HEK293T (cell line): ENCODE measurements at regions not wholly inside any gene's neighbourhood (a gene's known extent, or its start where the extent isn't known, plus 50 kb on each side); places are given as distances from the start of the nearest gene placed in this dataset.

ENCODE experiments used
- CTCF ChIA-PET: fragments of 350-600 bp; formaldehyde crosslinking; extraction: SDS; loops from one replicate; lab custom pipeline; 2021; ENCODE audit warnings: antibody characterized with exemption, inconsistent platforms; lab: Yijun Ruan, JAX
- POLR2A ChIA-PET: fragments of 350-600 bp; formaldehyde crosslinking; extraction: SDS; loops from one replicate; lab custom pipeline; 2020; ENCODE audit warnings: antibody characterized with exemption, inconsistent platforms; lab: Yijun Ruan, JAX
- DNase-seq: peaks from one replicate; pipeline ENCODE4 v3.0.0; 2012; ENCODE audit warnings: mixed read lengths; ENCODE audit errors: extremely low spot score
- ARNT ChIP-seq: fragments of 450-650 bp; IDR thresholded peaks from 2 replicates; pipeline ENCODE4 v1.6.1; 2017; ENCODE audit warnings: mild to moderate bottlenecking
- BHLHE40 ChIP-seq: fragments of 450-650 bp; IDR thresholded peaks from 2 replicates; pipeline ENCODE4 v1.6.1; 2016; ENCODE audit warnings: mild to moderate bottlenecking, moderate library complexity, borderline replicate concordance
- CTBP1 ChIP-seq: fragments of 450-650 bp; IDR thresholded peaks from 2 replicates; pipeline ENCODE4 v1.6.1; 2016; ENCODE audit warnings: borderline replicate concordance
- ELF4 ChIP-seq: fragments of 450-650 bp; IDR thresholded peaks from 2 replicates; pipeline ENCODE4 v1.6.1; 2017; ENCODE audit warnings: antibody characterized with exemption
- FOXA1 ChIP-seq: fragments of 450-650 bp; IDR thresholded peaks from 2 replicates; pipeline ENCODE4 v1.6.1; 2016; ENCODE audit warnings: mild to moderate bottlenecking
- FOXK2 ChIP-seq: fragments of 450-650 bp; IDR thresholded peaks from 2 replicates; pipeline ENCODE4 v1.6.1; 2016; ENCODE audit warnings: mild to moderate bottlenecking
- FOXM1 ChIP-seq: fragments of 450-650 bp; IDR thresholded peaks from 2 replicates; pipeline ENCODE4 v1.6.1; 2017; ENCODE audit warnings: mild to moderate bottlenecking, borderline replicate concordance
- HDGF ChIP-seq: fragments of 450-650 bp; IDR thresholded peaks from 2 replicates; pipeline ENCODE4 v1.6.1; 2017; ENCODE audit warnings: antibody characterized with exemption, borderline replicate concordance
- L3MBTL2 ChIP-seq: fragments of 450-650 bp; conservative IDR thresholded peaks from 2 replicates; pipeline ENCODE4 v1.6.1; 2016; ENCODE audit warnings: mild to moderate bottlenecking
- LEF1 ChIP-seq: fragments of 450-650 bp; IDR thresholded peaks from 2 replicates; pipeline ENCODE4 v1.6.1; 2017; ENCODE audit warnings: mild to moderate bottlenecking, borderline replicate concordance
- NFRKB ChIP-seq: fragments of 450-650 bp; IDR thresholded peaks from 2 replicates; pipeline ENCODE4 v1.6.1; 2016; ENCODE audit warnings: mild to moderate bottlenecking, moderate library complexity
- SP1 ChIP-seq: fragments of 450-650 bp; IDR thresholded peaks from 2 replicates; pipeline ENCODE4 v1.6.1; 2017
- SUZ12 ChIP-seq: fragments of 450-650 bp; IDR thresholded peaks from 2 replicates; pipeline ENCODE4 v1.6.1; 2016; ENCODE audit warnings: mild to moderate bottlenecking
- TARDBP ChIP-seq: fragments of 450-650 bp; IDR thresholded peaks from 2 replicates; pipeline ENCODE4 v1.6.1; 2016
- ZNF384 ChIP-seq: fragments of 450-650 bp; IDR thresholded peaks from 2 replicates; pipeline ENCODE4 v1.6.1; 2016
- TF ChIP-seq, protein P1 (sequence below): fragments of 450-650 bp; IDR thresholded peaks from 2 replicates; pipeline ENCODE4 v1.6.1; 2016

DNA sequence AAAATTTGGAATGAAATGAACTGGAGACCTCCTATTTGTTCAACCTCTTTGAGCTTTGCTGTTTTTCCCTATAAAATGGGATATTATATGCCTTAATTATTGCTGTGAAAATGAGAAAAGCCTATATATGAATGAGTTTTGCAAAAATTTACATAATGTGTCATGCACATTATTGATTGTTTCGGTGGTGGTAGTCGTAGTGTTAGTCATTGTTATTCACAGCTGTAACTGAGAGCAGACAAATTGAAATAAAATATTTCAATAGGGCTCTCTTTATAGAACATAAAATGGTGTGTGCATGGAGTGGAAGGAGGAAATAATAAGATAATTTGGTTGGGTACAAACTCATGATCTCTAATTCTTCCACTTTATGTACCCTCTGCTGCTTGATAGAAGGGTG is 153.7 kb upstream of the GADL1 start:
- TF ChIP-seq CTBP1, result no peak
- TF ChIP-seq FOXA1, result no peak
- no peak for TF ChIP-seq SUZ12
- TF ChIP-seq TARDBP, result no peak
- TF ChIP-seq NFRKB, result no peak
- TF ChIP-seq ELF4, result no peak
- TF ChIP-seq SP1, result no peak
- no peak for TF ChIP-seq ZNF384
- TF ChIP-seq L3MBTL2, result no peak
- TF ChIP-seq FOXM1, result no peak
- no peak for TF ChIP-seq BHLHE40
- CTCF ChIA-PET, result no interaction called here
- POLR2A ChIA-PET, result no interaction called here
- no peak for DNase-seq

DNA sequence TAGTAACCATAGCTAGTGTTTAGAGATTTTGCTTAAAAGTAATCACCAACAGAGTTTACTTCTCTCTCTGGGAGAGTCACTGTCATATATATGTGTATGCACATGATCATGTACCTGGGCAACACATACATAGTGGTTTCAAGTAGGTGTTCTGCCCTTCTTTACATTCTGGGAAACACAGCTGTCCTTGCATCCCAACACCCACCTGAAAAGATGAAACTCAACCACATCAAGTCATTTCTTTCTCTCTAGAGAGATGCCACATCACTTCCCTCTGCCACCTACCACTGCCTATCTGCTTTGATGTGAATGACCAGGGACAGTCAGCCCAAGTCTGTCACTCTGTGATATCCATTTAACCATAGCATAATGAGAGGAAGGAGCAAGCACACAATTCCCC is 155.8 kb upstream of the GADL1 start:
- no peak for DNase-seq
- CTCF ChIA-PET, result interaction anchor here (0.6 kb wide), 1 partner anchor 117 kb away, joined by 3 read pairs; no protein-coding TSS in a partner anchor
- TF ChIP-seq BHLHE40, result no peak
- no peak for TF ChIP-seq TARDBP
- TF ChIP-seq LEF1, result no peak
- TF ChIP-seq FOXK2, result no peak
- no peak for TF ChIP-seq ELF4
- POLR2A ChIA-PET, result no interaction called here

DNA sequence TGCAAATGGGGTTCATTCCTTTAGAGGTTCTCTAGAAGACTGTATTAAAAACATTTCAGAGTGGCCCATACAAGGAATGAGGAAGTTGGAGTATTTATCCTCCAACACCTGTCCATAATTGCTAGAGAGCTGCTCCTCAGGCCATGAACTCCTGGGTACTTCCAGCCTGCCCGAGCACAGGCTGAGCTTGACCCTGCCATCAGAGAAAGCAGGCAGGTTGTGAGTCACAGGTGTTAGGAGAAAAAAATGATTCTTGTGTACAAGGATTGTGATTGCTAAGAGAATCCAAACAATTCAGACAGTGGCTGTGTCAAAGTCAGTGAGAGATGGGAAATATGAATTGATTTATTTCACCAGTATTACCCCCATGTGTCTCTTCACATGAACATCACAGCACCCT is 156.8 kb upstream of the GADL1 start:
- POLR2A ChIA-PET, result no interaction called here

DNA sequence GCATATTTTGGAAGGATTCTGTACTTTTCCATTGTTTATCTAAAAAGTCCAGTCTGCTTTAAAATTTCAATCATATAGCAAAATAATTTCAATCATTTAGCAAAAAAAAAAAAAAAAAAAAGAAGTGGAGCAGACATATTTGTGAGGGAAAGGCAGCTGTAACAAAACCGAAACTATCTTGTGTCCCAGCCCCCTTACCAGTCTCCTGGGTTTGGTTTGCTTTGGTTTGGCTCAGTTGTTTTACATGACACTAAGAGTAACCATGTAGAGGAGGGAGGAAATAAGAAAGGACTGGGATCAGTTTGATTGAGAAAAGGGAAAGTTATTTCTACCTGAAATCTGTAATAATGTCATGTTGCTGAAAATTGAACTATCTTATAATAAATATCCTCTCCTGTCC is 158.8 kb upstream of the GADL1 start:
- ChIA-PET POLR2A (no interaction called here), CTCF (no interaction called here)
- TF ChIP-seq FOXM1 (no peak), NFRKB (no peak), L3MBTL2 (no peak), SP1 (no peak), TARDBP (no peak), ARNT (no peak), FOXK2 (no peak), CTBP1 (no peak), LEF1 (no peak), ZNF384 (no peak)
- TF ChIP-seq, protein P1, sequence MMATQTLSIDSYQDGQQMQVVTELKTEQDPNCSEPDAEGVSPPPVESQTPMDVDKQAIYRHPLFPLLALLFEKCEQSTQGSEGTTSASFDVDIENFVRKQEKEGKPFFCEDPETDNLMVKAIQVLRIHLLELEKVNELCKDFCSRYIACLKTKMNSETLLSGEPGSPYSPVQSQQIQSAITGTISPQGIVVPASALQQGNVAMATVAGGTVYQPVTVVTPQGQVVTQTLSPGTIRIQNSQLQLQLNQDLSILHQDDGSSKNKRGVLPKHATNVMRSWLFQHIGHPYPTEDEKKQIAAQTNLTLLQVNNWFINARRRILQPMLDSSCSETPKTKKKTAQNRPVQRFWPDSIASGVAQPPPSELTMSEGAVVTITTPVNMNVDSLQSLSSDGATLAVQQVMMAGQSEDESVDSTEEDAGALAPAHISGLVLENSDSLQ, result no peak
- no peak for DNase-seq

More for the DNA sequence above, 156.8 kb upstream of the GADL1 start:
- DNase-seq, result no peak
- CTCF ChIA-PET, result no interaction called here
- TF ChIP-seq FOXK2, result no peak
- TF ChIP-seq, protein P1, result no peak
- no peak for TF ChIP-seq LEF1
- no peak for TF ChIP-seq SP1
- TF ChIP-seq ARNT, result no peak
- TF ChIP-seq ELF4, result no peak
- no peak for TF ChIP-seq HDGF
- no peak for TF ChIP-seq CTBP1
- no peak for TF ChIP-seq L3MBTL2
- TF ChIP-seq ZNF384, result no peak
- TF ChIP-seq FOXA1, result no peak
- no peak for TF ChIP-seq SUZ12
- TF ChIP-seq TARDBP, result no peak
- no peak for TF ChIP-seq BHLHE40
- TF ChIP-seq FOXM1, result no peak
- no peak for TF ChIP-seq NFRKB

DNA sequence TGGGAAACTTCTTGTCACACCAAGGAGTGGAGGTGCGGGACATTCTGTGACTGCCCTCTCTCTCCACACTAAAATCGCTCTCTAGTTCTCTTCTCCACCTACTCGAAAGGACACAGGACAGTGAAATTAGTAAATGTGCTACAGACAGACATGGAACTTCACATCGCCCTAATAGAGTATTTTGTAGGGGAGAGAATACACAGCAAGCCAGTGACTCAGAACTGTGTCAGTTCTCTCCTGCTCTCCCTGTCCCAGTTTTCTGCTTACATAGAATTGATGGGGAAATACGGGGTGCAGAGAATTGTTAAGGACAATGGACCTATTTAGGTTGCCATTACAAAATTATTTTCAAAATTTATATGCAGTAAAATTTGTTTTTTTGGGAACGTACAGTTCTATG is 159.6 kb upstream of the GADL1 start:
- no peak for DNase-seq
- CTCF ChIA-PET, result no interaction called here
- POLR2A ChIA-PET, result no interaction called here

DNA sequence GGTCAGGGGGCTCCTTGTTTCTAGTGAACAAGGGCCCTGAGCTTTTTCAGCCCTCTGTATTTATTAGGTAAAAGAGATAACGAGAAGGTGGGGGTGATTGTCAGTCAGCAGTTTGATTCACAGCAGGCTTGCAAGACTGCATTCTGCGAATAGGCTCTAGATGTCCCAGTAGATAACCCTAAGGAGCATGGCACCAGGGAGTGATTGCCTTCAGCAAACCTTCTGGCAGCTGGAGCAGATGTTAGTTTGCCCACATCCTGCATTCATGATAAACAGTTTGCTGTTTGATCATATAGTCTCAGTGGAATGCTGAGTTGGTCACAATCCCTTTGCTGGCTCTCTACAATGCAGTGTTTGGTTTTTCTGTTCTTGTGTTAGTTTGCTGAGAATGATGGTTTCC is 161.3 kb upstream of the GADL1 start:
- no peak for TF ChIP-seq FOXK2
- TF ChIP-seq, protein P1, result no peak
- no peak for TF ChIP-seq HDGF
- TF ChIP-seq TARDBP, result no peak
- TF ChIP-seq SUZ12, result no peak
- no peak for TF ChIP-seq FOXM1
- no peak for TF ChIP-seq BHLHE40
- no peak for TF ChIP-seq FOXA1
- TF ChIP-seq LEF1, result no peak
- CTCF ChIA-PET, result no interaction called here
- no peak for DNase-seq
- POLR2A ChIA-PET, result no interaction called here

More for the DNA sequence above, 159.6 kb upstream of the GADL1 start:
- TF ChIP-seq FOXK2 (no peak), FOXA1 (no peak), CTBP1 (no peak), ARNT (no peak), SP1 (no peak), BHLHE40 (no peak), L3MBTL2 (no peak), ELF4 (no peak), LEF1 (no peak), SUZ12 (no peak), TARDBP (no peak), HDGF (no peak), FOXM1 (no peak), NFRKB (no peak), ZNF384 (no peak)
- TF ChIP-seq, protein P1, result no peak
